ENCODE measurements at regions not wholly inside any gene's neighbourhood (a gene's known extent, or its start where the extent isn't known, plus 50 kb on each side); places are given as distances from the start of the nearest gene placed in this dataset.

DNA sequence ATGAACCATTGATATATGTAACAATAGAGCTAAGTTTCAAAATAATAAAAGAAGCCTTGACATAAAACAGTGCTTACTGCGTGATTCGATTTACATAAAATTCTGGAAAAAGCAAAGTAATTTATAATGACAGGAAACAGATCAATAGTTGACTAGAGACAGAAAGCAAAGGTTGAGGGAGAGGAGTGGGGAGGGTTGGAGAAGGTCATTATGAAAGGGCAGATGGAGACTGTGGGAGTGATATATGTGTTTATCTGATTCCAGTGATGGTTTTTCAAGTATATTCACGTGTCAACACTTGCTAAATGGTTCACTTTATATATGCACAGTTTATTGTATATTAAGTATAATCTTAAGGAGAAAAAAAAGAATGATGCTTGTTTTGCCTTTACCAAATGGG lies 1885.7 kb upstream of the NUDT12 start:
- no peak for TF ChIP-seq CTCF (IDR thresholded peaks at IDR 0.05; ENCODE audit: low read depth, low read length, missing control alignments)
- no peak overlapping the region for H3K4me3 ChIP-seq (replicated peaks; ENCODE audit: low read depth, low read length)
- no peak for DNase-seq (ENCODE audit: extremely low read depth, low read depth)

- no peak overlapping the region for H3K4me3 ChIP-seq (replicated peaks; ENCODE audit: low read depth, low read length)
- DNase-seq (ENCODE audit: extremely low read depth, low read depth) = no peak
- TF ChIP-seq CTCF (IDR thresholded peaks at IDR 0.05; ENCODE audit: low read depth, low read length, missing control alignments) = no peak
These were observed 1867.9 kb upstream of the NUDT12 start for GRCh38 chr5:105430516-105430915.

GRCh38 chr5:105428451-105429380 lies 1866.1 kb upstream of the NUDT12 start:
- H3K4me3 ChIP-seq (replicated peaks; ENCODE audit: low read depth, low read length) = no peak overlapping the region
- no peak for DNase-seq (ENCODE audit: extremely low read depth, low read depth)
- TF ChIP-seq CTCF (IDR thresholded peaks at IDR 0.05; ENCODE audit: low read depth, low read length, missing control alignments) = no peak

DNA sequence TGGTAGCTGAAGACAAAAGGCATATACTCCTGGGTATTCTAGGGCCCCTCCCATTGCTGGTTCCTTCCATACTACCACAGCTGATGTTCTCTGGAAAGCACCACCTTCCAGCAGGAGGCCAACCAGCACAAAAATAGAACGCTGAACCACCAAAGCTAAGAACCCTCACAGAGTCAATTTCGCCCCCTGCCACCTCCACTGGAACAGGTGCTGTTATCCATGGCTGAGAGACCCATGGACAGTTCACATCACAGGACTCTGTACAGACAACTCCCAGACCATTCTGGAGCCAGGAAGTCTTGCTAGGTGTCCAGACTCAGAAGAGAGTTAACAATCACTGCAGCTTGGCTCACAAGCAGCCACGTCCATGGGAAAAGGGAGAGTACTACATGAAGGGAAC lies 1851.5 kb upstream of the NUDT12 start:
- no peak overlapping the region for H3K4me3 ChIP-seq (replicated peaks; ENCODE audit: low read depth, low read length)
- DNase-seq (ENCODE audit: extremely low read depth, low read depth) = no peak
- no peak for TF ChIP-seq CTCF (IDR thresholded peaks at IDR 0.05; ENCODE audit: low read depth, low read length, missing control alignments)

DNA sequence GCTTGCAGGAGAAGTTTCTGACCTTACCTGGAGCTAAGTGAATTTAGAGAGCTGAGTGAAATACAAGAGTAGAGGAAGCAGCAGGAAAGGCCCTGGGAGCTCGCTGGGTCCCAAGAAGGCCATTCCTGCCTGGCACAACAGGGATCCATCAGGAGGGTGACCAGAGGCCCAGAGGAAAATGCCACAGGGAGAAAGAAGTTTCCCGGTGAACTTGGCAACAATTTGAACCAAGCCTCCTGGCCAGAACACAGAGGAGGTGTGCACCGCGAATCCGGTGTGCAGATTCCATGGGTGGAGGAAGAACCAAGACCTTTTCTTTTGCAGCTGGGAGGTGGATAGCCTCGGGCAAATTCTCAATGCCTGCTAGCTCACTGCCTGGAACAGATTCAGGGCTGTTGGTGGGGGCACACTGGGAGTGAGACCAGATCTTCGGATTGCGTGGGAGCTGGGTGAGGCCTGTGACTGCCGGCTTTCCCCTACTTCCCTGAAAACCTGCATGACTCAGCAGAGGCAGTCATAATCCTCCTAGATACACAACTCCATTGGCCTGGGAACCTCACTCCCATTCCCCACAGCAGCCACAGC lies 1850.9 kb upstream of the NUDT12 start:
- DNase-seq (ENCODE audit: extremely low read depth, low read depth) = no peak
- H3K4me3 ChIP-seq (replicated peaks; ENCODE audit: low read depth, low read length) = no peak overlapping the region
- no peak for TF ChIP-seq CTCF (IDR thresholded peaks at IDR 0.05; ENCODE audit: low read depth, low read length, missing control alignments)

DNA sequence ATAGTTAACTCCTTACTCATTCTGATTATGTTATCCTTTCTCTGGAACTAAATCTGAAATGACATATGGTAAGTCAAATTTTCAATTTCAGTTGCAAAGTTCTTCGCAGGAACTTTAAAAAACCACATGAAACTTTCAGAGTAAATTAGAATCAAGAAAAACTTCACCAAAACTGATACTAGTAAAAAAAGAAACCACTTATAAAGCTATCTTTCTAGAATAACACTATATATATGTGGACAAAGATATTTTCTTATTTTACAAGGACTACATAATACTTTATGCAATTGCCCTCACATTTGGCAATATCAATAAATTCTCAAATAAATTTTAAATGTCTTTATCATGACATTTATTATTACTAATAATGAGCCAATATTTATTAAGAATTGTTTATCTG lies 1847.1 kb upstream of the NUDT12 start:
- no peak for DNase-seq (ENCODE audit: extremely low read depth, low read depth)
- H3K4me3 ChIP-seq (replicated peaks; ENCODE audit: low read depth, low read length) = no peak overlapping the region
- no peak for TF ChIP-seq CTCF (IDR thresholded peaks at IDR 0.05; ENCODE audit: low read depth, low read length, missing control alignments)

Data from HFF-Myc (cell line).